ENCODE measurements at regions not wholly inside any gene's neighbourhood (a gene's known extent, or its start where the extent isn't known, plus 50 kb on each side); places are given as distances from the start of the nearest gene placed in this dataset.

DNA sequence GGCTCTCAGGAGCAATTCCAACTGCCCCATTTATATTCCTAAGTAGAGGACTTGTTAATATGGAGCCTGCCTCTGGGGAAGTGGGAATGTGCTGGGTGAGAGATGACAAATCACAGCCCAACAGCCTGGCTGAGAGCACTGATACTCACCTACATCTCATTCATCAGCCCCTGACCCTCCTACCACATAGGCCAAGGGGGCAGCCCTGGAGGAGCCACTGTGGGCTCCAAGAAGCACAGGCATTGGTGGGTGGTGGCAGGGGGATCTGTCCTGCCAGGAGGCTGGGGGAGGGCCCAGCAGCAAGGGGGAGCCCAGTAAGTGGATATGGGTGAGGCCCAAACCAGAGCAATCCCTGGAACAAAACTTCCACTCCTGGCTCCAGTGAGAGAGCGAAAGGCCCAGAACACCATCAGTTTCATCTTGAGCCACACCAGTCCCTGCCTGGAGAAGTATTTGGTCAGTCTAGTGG, 79.7 kb downstream of the BUD13 start:
- Histone ChIP-seq H3K27ac (ENCODE audit: low read length) (no peak overlapping the region), H3K4me1 (ENCODE audit: control insufficient read depth, insufficient read depth, low read length) (no peaks in the 10 kb centered on the region), H3K36me3 (ENCODE audit: control insufficient read depth, insufficient read depth, low read length) (no peaks in the 10 kb centered on the region), H3K27me3 (ENCODE audit: control insufficient read depth, insufficient read depth, low read length) (no peaks in the 10 kb centered on the region; the same call in 1 of the 2 replicates), H3K4me3 (ENCODE audit: low read depth in 2 of 2, low read length in 2 of 2) (no peak overlapping the region), H3K9me3 (ENCODE audit: control insufficient read depth, insufficient read depth, low read depth, low read length) (no peaks in the 10 kb centered on the region)
- POLR2A ChIA-PET: no interaction called here
- CTCF ChIA-PET: no interaction called here
- intact Hi-C loops (cut with micrococcal nuclease; ENCODE audit: unreplicated experiment) (loop anchor here (5.0 kb wide), 1 partner anchor 1366 kb away; no protein-coding TSS in a partner anchor), in situ Hi-C loops (cut with HindIII; ENCODE audit: low pct_unique_long_range_greater_than_20kb, low sequenced_read_pairs) (no loop called here)
- DNase-seq (ENCODE audit: low read depth, low spot score): no peak
- no peak for ATAC-seq
- BruUV-seq (replicated peaks): no TSS peak
- TF ChIP-seq, protein P1, sequence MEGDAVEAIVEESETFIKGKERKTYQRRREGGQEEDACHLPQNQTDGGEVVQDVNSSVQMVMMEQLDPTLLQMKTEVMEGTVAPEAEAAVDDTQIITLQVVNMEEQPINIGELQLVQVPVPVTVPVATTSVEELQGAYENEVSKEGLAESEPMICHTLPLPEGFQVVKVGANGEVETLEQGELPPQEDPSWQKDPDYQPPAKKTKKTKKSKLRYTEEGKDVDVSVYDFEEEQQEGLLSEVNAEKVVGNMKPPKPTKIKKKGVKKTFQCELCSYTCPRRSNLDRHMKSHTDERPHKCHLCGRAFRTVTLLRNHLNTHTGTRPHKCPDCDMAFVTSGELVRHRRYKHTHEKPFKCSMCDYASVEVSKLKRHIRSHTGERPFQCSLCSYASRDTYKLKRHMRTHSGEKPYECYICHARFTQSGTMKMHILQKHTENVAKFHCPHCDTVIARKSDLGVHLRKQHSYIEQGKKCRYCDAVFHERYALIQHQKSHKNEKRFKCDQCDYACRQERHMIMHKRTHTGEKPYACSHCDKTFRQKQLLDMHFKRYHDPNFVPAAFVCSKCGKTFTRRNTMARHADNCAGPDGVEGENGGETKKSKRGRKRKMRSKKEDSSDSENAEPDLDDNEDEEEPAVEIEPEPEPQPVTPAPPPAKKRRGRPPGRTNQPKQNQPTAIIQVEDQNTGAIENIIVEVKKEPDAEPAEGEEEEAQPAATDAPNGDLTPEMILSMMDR (IDR thresholded peaks at IDR 0.05): no peak
- TF ChIP-seq, protein P2, sequence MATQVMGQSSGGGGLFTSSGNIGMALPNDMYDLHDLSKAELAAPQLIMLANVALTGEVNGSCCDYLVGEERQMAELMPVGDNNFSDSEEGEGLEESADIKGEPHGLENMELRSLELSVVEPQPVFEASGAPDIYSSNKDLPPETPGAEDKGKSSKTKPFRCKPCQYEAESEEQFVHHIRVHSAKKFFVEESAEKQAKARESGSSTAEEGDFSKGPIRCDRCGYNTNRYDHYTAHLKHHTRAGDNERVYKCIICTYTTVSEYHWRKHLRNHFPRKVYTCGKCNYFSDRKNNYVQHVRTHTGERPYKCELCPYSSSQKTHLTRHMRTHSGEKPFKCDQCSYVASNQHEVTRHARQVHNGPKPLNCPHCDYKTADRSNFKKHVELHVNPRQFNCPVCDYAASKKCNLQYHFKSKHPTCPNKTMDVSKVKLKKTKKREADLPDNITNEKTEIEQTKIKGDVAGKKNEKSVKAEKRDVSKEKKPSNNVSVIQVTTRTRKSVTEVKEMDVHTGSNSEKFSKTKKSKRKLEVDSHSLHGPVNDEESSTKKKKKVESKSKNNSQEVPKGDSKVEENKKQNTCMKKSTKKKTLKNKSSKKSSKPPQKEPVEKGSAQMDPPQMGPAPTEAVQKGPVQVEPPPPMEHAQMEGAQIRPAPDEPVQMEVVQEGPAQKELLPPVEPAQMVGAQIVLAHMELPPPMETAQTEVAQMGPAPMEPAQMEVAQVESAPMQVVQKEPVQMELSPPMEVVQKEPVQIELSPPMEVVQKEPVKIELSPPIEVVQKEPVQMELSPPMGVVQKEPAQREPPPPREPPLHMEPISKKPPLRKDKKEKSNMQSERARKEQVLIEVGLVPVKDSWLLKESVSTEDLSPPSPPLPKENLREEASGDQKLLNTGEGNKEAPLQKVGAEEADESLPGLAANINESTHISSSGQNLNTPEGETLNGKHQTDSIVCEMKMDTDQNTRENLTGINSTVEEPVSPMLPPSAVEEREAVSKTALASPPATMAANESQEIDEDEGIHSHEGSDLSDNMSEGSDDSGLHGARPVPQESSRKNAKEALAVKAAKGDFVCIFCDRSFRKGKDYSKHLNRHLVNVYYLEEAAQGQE (IDR thresholded peaks at IDR 0.05; ENCODE audit: insufficient read depth in 1 of 2, low read depth in 2 of 2, low read length in 1 of 2): no peak
- TF ChIP-seq SIN3A (IDR thresholded peaks at IDR 0.05; ENCODE audit: borderline replicate concordance, insufficient read depth, low read depth, low read length) (no peak), TCF7L2 (IDR thresholded peaks at IDR 0.05; ENCODE audit: low read depth, low read length) (no peak), POLR2AphosphoS5 (IDR thresholded peaks at IDR 0.05; ENCODE audit: low read depth, low read length) (no peak)

DNA sequence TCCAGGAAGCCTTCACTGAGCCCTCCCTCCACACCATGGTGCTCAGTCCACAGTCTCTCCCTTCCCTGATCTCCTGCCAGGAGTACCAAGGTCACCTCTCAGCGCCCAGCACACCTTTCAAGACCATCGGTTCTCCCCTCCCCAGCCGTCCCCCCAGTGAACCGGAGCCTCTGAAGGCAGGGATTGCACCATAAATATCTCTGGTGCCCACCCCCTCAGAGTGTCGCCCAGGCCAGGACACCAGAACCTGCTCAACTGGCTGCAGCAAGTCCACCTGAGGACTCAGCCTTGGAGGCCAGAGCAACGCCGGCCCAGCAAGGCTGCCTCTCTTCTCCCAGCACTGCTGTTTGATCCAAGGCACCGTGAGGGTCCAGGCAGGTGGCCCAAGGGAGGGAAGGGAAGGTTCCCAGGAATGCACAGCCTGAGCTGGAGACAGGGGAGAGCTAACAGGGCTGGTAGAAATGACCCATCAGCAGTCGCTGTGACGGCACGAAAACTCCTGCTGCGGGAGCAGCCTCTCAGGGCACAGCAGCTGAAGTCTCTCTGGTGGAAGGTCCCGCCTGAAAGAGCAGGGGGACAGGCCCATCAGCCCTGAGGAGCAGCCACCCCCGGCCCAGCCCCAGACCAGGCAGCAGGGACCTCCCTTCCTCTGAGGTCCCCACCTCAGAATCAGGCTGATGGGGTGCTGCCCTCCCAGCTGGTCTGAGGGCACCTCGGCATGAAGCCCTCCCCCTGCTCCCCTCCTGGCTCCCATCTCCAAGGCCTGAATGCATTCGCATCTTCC, 80.3 kb downstream of the BUD13 start:
- Histone ChIP-seq H3K4me1 (ENCODE audit: control insufficient read depth, insufficient read depth, low read length) (no peaks in the 10 kb centered on the region), H3K27me3 (ENCODE audit: control insufficient read depth, insufficient read depth, low read length) (no peaks in the 10 kb centered on the region; the same call in 1 of the 2 replicates), H3K27ac (ENCODE audit: low read length) (no peak overlapping the region), H3K4me3 (ENCODE audit: low read depth in 2 of 2, low read length in 2 of 2) (no peak overlapping the region), H3K36me3 (ENCODE audit: control insufficient read depth, insufficient read depth, low read length) (no peaks in the 10 kb centered on the region), H3K9me3 (ENCODE audit: control insufficient read depth, insufficient read depth, low read depth, low read length) (no peaks in the 10 kb centered on the region)
- no TSS peak for BruUV-seq (replicated peaks)
- TF ChIP-seq TCF7L2 (IDR thresholded peaks at IDR 0.05; ENCODE audit: low read depth, low read length): no peak
- TF ChIP-seq POLR2AphosphoS5 (IDR thresholded peaks at IDR 0.05; ENCODE audit: low read depth, low read length): no peak
- TF ChIP-seq, protein P1 (IDR thresholded peaks at IDR 0.05): no peak
- TF ChIP-seq SIN3A (IDR thresholded peaks at IDR 0.05; ENCODE audit: borderline replicate concordance, insufficient read depth, low read depth, low read length): no peak
- TF ChIP-seq, protein P2 (IDR thresholded peaks at IDR 0.05; ENCODE audit: insufficient read depth in 1 of 2, low read depth in 2 of 2, low read length in 1 of 2): no peak
- in situ Hi-C loops (cut with HindIII; ENCODE audit: low pct_unique_long_range_greater_than_20kb, low sequenced_read_pairs) (no loop called here), intact Hi-C loops (cut with micrococcal nuclease; ENCODE audit: unreplicated experiment) (loop anchor here (5.0 kb wide), 1 partner anchor 1365 kb away; no protein-coding TSS in a partner anchor)
- POLR2A ChIA-PET: no interaction called here
- ATAC-seq (no peak), DNase-seq (ENCODE audit: low read depth, low spot score) (no peak)
- CTCF ChIA-PET: interaction anchor here (0.7 to 1.4 kb wide), 4 partner anchors 9 to 179 kb away, joined by 3 to 7 read pairs (median 4); no protein-coding TSS in a partner anchor
